H1 (cell line): ENCODE measurements at regions not wholly inside any gene's neighbourhood (a gene's known extent, or its start where the extent isn't known, plus 50 kb on each side); places are given as distances from the start of the nearest gene placed in this dataset.

Source experiments
- CEBPB ChIP-seq: IDR thresholded peaks from 2 replicates; pipeline ENCODE4 v1.6.1; 2012; ENCODE audit warnings: low read depth, low read length
- JUN ChIP-seq: IDR thresholded peaks from 2 replicates; pipeline ENCODE4 v1.6.1; 2011; ENCODE audit warnings: low read depth, mild to moderate bottlenecking, improper control_type of control experiment, low read length
- TF ChIP-seq, protein P1 (sequence below): fragments of 300-600 bp; sonication (generic); IDR thresholded peaks from 2 replicates; pipeline ENCODE4 v1.7.1; 2012; ENCODE audit warnings: low read length, moderate library complexity, mild to moderate bottlenecking, inconsistent platforms; ENCODE audit not compliant: insufficient replicate concordance

DNA sequence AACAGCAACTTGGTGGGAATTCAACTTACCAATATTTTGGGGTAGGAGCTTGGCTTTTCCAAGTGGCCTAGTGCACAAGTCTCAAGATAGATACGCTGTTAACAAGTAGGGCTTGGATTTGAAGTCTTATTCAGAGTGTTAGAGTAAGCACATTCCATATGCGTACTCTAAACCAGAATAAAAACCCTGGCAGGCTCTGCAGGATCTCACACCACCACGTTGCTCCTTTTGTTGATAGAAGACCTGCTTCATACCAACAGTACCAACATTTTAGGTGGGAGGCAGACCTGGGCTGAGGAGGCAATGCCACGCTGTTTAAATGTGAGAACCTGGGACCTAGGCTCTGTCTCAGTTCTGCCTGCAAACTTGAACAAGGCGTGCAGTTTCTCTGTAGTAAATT lies 214.0 kb downstream of the RNF144A start (continued):
- TF ChIP-seq, protein P1, sequence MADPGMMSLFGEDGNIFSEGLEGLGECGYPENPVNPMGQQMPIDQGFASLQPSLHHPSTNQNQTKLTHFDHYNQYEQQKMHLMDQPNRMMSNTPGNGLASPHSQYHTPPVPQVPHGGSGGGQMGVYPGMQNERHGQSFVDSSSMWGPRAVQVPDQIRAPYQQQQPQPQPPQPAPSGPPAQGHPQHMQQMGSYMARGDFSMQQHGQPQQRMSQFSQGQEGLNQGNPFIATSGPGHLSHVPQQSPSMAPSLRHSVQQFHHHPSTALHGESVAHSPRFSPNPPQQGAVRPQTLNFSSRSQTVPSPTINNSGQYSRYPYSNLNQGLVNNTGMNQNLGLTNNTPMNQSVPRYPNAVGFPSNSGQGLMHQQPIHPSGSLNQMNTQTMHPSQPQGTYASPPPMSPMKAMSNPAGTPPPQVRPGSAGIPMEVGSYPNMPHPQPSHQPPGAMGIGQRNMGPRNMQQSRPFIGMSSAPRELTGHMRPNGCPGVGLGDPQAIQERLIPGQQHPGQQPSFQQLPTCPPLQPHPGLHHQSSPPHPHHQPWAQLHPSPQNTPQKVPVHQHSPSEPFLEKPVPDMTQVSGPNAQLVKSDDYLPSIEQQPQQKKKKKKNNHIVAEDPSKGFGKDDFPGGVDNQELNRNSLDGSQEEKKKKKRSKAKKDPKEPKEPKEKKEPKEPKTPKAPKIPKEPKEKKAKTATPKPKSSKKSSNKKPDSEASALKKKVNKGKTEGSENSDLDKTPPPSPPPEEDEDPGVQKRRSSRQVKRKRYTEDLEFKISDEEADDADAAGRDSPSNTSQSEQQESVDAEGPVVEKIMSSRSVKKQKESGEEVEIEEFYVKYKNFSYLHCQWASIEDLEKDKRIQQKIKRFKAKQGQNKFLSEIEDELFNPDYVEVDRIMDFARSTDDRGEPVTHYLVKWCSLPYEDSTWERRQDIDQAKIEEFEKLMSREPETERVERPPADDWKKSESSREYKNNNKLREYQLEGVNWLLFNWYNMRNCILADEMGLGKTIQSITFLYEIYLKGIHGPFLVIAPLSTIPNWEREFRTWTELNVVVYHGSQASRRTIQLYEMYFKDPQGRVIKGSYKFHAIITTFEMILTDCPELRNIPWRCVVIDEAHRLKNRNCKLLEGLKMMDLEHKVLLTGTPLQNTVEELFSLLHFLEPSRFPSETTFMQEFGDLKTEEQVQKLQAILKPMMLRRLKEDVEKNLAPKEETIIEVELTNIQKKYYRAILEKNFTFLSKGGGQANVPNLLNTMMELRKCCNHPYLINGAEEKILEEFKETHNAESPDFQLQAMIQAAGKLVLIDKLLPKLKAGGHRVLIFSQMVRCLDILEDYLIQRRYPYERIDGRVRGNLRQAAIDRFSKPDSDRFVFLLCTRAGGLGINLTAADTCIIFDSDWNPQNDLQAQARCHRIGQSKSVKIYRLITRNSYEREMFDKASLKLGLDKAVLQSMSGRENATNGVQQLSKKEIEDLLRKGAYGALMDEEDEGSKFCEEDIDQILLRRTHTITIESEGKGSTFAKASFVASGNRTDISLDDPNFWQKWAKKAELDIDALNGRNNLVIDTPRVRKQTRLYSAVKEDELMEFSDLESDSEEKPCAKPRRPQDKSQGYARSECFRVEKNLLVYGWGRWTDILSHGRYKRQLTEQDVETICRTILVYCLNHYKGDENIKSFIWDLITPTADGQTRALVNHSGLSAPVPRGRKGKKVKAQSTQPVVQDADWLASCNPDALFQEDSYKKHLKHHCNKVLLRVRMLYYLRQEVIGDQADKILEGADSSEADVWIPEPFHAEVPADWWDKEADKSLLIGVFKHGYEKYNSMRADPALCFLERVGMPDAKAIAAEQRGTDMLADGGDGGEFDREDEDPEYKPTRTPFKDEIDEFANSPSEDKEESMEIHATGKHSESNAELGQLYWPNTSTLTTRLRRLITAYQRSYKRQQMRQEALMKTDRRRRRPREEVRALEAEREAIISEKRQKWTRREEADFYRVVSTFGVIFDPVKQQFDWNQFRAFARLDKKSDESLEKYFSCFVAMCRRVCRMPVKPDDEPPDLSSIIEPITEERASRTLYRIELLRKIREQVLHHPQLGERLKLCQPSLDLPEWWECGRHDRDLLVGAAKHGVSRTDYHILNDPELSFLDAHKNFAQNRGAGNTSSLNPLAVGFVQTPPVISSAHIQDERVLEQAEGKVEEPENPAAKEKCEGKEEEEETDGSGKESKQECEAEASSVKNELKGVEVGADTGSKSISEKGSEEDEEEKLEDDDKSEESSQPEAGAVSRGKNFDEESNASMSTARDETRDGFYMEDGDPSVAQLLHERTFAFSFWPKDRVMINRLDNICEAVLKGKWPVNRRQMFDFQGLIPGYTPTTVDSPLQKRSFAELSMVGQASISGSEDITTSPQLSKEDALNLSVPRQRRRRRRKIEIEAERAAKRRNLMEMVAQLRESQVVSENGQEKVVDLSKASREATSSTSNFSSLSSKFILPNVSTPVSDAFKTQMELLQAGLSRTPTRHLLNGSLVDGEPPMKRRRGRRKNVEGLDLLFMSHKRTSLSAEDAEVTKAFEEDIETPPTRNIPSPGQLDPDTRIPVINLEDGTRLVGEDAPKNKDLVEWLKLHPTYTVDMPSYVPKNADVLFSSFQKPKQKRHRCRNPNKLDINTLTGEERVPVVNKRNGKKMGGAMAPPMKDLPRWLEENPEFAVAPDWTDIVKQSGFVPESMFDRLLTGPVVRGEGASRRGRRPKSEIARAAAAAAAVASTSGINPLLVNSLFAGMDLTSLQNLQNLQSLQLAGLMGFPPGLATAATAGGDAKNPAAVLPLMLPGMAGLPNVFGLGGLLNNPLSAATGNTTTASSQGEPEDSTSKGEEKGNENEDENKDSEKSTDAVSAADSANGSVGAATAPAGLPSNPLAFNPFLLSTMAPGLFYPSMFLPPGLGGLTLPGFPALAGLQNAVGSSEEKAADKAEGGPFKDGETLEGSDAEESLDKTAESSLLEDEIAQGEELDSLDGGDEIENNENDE = no peak
- TF ChIP-seq JUN (no peak), CEBPB (no peak)
